Prostate gland (tissue), 2 donors: ENCODE measurements at regions not wholly inside any gene's neighbourhood (a gene's known extent, or its start where the extent isn't known, plus 50 kb on each side); places are given as distances from the start of the nearest gene placed in this dataset.
A peak's percentile ranks its signal among the peaks of the same experiment; 100 is the strongest.

Experiments used
- CTCF ChIP-seq, 4 experiments: fragments of 200-600 bp in 2 of 4; fragments of 450-650 bp in 2 of 4; sonication (generic) in 2 of 4; IDR thresholded peaks; 1 replicate in 3 of 4; 2 replicates in 1 of 4; pipeline ENCODE4 v1.5.1; 2016 to 2019; ENCODE audit warnings: antibody characterized with exemption in 4 of 4, mild to moderate bottlenecking in 2 of 4, moderate library complexity in 2 of 4
- POLR2A ChIP-seq: fragments of 450-650 bp; IDR thresholded peaks from one replicate; pipeline ENCODE4 v1.6.1; 2016; ENCODE audit warnings: antibody characterized with exemption, mild to moderate bottlenecking
- POLR2AphosphoS5 ChIP-seq: sonication (generic); formaldehyde crosslinking; IDR thresholded peaks from one replicate; pipeline ENCODE4 v1.6.1; 2017; ENCODE audit warnings: antibody characterized with exemption

GRCh38 chr1:168789501-168789900 lies 60.5 kb upstream of the DPT start:
- TF ChIP-seq CTCF (IDR thresholded peaks at IDR 0.05): peak in 1 of 4 experiments; percentile 4
- no peak for TF ChIP-seq POLR2A
- no peak for TF ChIP-seq POLR2AphosphoS5
